Skeletal muscle satellite cell (primary cell): ENCODE measurements at regions not wholly inside any gene's neighbourhood (a gene's known extent, or its start where the extent isn't known, plus 50 kb on each side); places are given as distances from the start of the nearest gene placed in this dataset.
"Not testable (repeated sequence)": the region's sequence is repeated elsewhere in the genome, so short reads cannot be mapped to it uniquely, and the experiment has no call there.

ENCODE experiments used
- H3K27me3 ChIP-seq: 2 replicates; pipeline ENCODE4 v1.7.0; 2013; ENCODE audit warnings: low read length; ENCODE audit not compliant: control insufficient read depth, insufficient read depth
- H3K36me3 ChIP-seq: 2 replicates; pipeline ENCODE4 v1.7.0; 2013; ENCODE audit warnings: mild to moderate bottlenecking, control low read depth, low read length; ENCODE audit not compliant: insufficient read depth
- H3K4me1 ChIP-seq: 2 replicates; pipeline ENCODE4 v1.7.0; 2013; ENCODE audit warnings: low read length; ENCODE audit not compliant: control insufficient read depth, insufficient read depth
- H3K4me2 ChIP-seq: 2 replicates; pipeline ENCODE4 v1.7.0; 2013; ENCODE audit warnings: mild to moderate bottlenecking, low read length
- H3K4me3 ChIP-seq: 2 replicates; pipeline ENCODE4 v1.7.0; 2013; ENCODE audit warnings: low read length
- H3K9ac ChIP-seq: 2 replicates; pipeline ENCODE4 v1.7.0; 2013; ENCODE audit warnings: mild to moderate bottlenecking, low read depth, low read length, moderate library complexity
- H3K9me3 ChIP-seq: replicated peaks from 2 replicates; pipeline ENCODE4 v1.7.0; 2013; ENCODE audit warnings: mild to moderate bottlenecking, control low read depth, low read length

DNA sequence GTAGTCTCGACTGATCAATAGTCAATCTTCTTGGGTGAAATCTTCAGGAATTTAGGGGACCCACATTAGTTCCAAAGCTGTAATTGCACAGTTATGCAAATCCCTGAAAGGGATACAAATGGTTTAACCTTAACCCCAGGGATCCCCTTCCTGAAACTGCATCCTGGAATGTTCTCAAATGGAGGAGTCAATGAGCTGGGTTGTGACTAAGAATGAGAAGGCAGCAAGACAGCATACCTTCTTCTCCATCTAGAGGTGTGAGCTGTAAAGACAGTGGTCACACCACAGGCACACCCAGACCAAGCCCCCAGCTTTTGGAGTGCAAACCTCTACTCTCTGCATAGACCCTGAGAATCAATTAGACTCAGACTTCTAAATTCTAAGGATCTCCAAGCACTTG is 164.7 kb upstream of the MEIS1 start:
- Histone ChIP-seq H3K27me3 (peaks cover 4% of the 10 kb centered on the region), H3K9me3 (no peaks in the 10 kb centered on the region), H3K36me3 (no peaks in the 10 kb centered on the region), H3K9ac (no peak overlapping the region), H3K4me1 (no peaks in the 10 kb centered on the region), H3K4me2 (no peak overlapping the region), H3K4me3 (no peak overlapping the region)

DNA sequence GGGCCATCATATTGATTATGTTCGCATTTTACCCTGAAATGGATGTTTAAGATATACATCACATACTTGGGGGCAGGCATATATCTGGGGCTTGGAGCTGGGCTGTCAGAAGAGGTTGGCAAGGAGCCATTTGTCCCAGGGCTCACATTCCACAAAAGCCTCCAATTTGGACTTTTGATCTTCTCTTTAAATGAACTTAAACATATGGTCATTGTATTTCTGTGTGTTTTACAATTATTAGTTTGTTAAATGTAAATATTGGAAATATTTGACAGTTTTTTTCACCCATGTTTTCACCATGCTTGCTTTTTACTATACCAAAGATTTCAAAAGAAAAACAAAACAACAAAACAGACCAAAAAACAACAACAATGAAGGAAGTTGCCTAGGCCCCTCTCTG is 165.8 kb upstream of the MEIS1 start:
- no peak overlapping the region for H3K4me3 ChIP-seq
- H3K4me1 ChIP-seq: no peaks in the 10 kb centered on the region
- no peaks in the 10 kb centered on the region for H3K36me3 ChIP-seq
- peaks cover 4% of the 10 kb centered on the region for H3K27me3 ChIP-seq
- no peaks in the 10 kb centered on the region for H3K9me3 ChIP-seq
- no peak overlapping the region for H3K4me2 ChIP-seq
- H3K9ac ChIP-seq: no peak overlapping the region

DNA sequence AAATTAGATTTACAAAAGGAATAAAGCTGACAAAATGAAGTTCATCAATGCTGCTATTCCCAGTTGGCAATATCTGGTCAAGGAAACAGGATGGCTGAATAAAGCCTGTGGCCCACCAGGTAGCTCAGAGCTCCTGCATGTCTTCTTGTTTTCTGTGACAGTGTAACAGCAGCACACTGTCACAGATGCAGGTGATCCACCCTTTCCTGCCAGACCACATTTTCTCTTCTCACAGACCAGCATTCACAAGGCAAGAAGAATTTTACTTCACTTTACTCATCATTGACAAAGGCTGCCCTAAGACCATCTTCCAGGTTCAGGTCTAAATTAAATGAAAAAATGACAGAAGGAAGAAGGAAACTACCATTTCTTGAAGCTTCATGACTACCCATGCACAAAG is 166.2 kb upstream of the MEIS1 start:
- no peaks in the 10 kb centered on the region for H3K36me3 ChIP-seq
- no peaks in the 10 kb centered on the region for H3K9me3 ChIP-seq
- no peak overlapping the region for H3K4me2 ChIP-seq
- no peaks in the 10 kb centered on the region for H3K4me1 ChIP-seq
- H3K4me3 ChIP-seq: no peak overlapping the region
- H3K9ac ChIP-seq: no peak overlapping the region
- H3K27me3 ChIP-seq: peaks cover 4% of the 10 kb centered on the region

DNA sequence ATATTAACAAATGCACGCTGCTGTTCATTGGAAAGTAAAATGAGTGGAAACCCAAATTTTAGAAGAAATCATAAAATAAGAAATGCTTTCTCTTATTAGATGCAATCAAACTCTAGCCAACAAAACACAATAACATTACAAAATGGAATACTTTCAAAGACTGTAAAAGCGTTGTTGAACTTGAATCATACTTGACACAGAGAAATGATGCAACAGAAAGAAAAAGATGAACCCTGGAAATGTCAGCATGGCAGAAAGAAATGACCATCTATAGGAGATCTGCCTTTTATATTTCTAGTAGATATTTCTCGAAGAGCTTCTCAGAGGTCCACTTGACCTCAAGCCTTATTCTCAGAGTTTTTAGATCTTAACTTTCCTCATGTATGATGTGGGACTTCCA is 170.6 kb upstream of the MEIS1 start:
- no peak overlapping the region for H3K9ac ChIP-seq
- H3K4me3 ChIP-seq: no peak overlapping the region
- no peaks in the 10 kb centered on the region for H3K9me3 ChIP-seq
- H3K4me2 ChIP-seq: no peak overlapping the region
- no peaks in the 10 kb centered on the region for H3K27me3 ChIP-seq
- no peaks in the 10 kb centered on the region for H3K4me1 ChIP-seq
- no peaks in the 10 kb centered on the region for H3K36me3 ChIP-seq

DNA sequence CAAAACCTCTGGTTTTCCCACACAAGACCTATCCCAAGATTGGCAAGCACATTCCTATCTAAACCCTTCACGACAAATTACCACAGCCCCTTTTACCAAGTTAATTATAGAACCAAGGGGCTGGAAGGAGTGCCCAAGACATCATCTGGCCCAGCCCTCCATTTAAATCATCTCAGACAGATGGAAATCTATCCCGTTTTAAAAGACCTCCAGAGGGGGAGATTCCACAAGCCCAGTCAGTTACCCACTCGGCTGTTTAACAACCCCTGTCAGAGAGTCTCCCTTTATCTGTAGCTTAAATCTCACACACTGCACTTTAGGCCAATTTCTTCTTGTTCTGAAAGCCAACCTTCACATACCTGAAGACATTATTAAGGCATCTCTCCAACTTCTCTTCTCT is 179.1 kb upstream of the MEIS1 start:
- no peak overlapping the region for H3K4me3 ChIP-seq
- no peak overlapping the region for H3K9ac ChIP-seq
- no peaks in the 10 kb centered on the region for H3K27me3 ChIP-seq
- H3K4me2 ChIP-seq: no peak overlapping the region
- H3K9me3 ChIP-seq: no peaks in the 10 kb centered on the region
- H3K36me3 ChIP-seq: no peaks in the 10 kb centered on the region
- no peaks in the 10 kb centered on the region for H3K4me1 ChIP-seq

DNA sequence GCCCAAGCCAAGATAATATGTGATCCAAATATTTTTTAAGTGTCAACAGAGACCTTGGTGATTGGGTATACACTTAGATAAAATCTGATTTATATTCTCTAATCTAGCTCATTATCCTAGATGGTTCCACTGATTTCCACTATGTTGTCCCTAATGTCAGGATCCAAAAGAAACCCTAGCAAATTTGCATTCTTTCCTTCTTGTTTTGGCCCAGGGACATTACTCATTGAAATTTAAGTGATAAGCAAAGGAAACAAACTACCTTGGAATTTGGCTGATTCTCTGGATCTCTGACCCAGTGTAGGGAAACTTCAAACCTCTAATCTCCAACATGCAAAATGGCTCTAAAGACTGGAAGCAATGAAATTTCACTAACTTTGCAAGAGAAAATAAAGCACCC is 179.8 kb upstream of the MEIS1 start:
- Histone ChIP-seq H3K9ac (no peak overlapping the region), H3K27me3 (no peaks in the 10 kb centered on the region), H3K4me2 (no peak overlapping the region), H3K4me3 (no peak overlapping the region), H3K4me1 (no peaks in the 10 kb centered on the region), H3K36me3 (no peaks in the 10 kb centered on the region), H3K9me3 (no peaks in the 10 kb centered on the region)

DNA sequence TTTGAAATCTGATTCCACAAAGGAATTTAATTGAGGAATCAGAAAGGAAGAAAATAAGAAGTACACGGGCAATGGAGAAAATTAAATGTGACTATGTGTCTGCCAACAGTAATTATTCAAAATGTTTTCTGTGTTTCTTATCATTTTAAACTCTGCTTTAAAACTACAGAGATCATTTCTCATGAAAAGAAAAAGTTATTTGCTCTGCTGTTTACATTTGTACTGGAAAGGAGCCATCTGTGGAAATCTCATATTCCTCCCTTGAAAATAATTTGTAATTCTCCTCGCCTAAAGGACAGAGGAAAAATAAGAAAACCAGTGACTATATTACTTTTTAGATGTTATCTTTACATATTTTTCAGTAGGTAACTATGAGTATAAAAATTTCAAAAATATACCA is 181.9 kb upstream of the MEIS1 start:
- Histone ChIP-seq H3K4me1 (no peaks in the 10 kb centered on the region), H3K36me3 (no peaks in the 10 kb centered on the region)

DNA sequence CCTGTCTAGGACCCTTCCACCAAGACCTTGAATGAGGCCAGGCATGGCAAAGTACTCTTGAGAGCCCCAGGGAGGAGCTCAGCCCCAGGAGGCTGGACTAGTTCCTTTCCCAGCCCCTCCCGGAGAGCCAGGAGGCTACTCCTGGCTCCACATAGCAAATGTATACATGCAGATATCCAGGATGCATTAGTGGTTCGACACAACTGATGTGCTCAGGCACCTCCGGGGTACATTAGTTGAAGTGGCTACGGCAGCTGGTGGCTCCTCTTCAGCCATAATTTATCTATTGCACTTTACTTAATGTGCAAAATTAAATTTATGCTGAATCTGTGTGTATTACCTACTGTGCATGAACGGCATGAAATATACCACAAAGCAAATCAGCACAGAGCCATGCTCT is 182.8 kb upstream of the MEIS1 start:
- Histone ChIP-seq H3K9ac (no peak overlapping the region), H3K9me3 (no peaks in the 10 kb centered on the region), H3K4me1 (no peaks in the 10 kb centered on the region), H3K27me3 (no peaks in the 10 kb centered on the region), H3K36me3 (no peaks in the 10 kb centered on the region), H3K4me3 (no peak overlapping the region), H3K4me2 (no peak overlapping the region)

More for the DNA sequence above, 181.9 kb upstream of the MEIS1 start:
- no peaks in the 10 kb centered on the region for H3K9me3 ChIP-seq
- H3K9ac ChIP-seq: no peak overlapping the region
- no peak overlapping the region for H3K4me2 ChIP-seq
- H3K4me3 ChIP-seq: no peak overlapping the region
- H3K27me3 ChIP-seq: no peaks in the 10 kb centered on the region

DNA sequence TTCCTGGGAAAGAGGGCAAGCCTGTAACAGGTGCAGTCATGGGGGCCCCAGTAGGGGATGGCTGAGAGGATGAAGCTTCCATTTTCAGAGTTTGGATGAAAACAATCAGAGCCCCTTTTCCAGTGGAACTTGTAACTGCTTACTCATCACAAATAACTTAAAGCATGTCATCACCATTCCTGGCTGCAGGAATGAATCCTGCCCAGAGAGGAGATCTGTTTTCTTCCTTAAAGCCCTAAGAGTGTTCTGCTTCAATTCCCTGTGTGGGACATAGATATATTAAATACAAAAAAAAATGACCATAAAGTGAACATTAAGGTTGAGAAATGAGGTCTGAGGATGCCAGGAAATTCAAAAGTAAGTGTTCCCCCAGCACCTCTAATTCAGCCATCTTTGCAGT is 183.4 kb upstream of the MEIS1 start:
- H3K9ac ChIP-seq: no peak overlapping the region
- no peaks in the 10 kb centered on the region for H3K4me1 ChIP-seq
- no peak overlapping the region for H3K4me2 ChIP-seq
- H3K9me3 ChIP-seq: no peaks in the 10 kb centered on the region
- H3K4me3 ChIP-seq: no peak overlapping the region
- no peaks in the 10 kb centered on the region for H3K27me3 ChIP-seq
- no peaks in the 10 kb centered on the region for H3K36me3 ChIP-seq

DNA sequence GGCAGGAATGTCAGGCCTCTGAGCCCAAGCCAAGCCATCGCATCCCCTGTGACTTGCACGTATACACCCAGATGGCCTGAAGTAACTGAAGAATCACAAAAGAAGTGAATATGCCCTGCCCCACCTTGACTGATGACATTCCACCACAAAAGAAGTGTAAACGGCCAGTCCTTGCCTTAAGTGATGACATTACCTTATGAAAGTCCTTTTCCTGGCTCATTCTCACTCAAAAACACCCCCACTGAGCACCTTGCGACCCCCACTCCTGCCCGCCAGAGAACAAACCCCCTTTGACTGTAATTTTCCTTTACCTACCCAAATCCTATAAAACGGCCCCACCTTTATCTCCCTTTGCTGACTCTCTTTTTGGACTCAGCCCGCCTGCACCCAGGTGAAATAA is 185.8 kb upstream of the MEIS1 start:
- H3K4me1 ChIP-seq, H3K27me3 ChIP-seq, H3K4me2 ChIP-seq, H3K36me3 ChIP-seq, H3K4me3 ChIP-seq, H3K9ac ChIP-seq, H3K9me3 ChIP-seq: not testable (repeated sequence)

DNA sequence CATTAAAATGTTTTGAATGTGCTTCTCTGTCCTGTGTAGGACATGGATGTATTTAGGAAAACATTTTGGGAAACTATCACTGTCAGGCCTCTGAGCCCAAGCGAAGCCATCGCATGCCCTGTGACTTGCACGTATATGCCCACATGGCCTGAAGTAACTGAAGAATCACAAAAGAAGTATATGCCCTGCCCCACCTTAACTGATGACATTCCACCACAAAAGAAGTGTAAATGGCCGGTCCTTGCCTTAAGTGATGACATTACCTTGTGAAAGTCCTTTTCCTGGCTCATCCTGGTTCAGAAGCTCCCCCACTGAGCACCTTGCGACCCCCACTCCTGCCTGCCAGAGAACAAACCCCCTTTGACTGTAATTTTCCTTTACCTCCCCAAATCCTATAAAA is 191.1 kb upstream of the MEIS1 start:
- H3K4me1 ChIP-seq, H3K9me3 ChIP-seq, H3K36me3 ChIP-seq, H3K27me3 ChIP-seq, H3K9ac ChIP-seq, H3K4me3 ChIP-seq, H3K4me2 ChIP-seq: not testable (repeated sequence)

DNA sequence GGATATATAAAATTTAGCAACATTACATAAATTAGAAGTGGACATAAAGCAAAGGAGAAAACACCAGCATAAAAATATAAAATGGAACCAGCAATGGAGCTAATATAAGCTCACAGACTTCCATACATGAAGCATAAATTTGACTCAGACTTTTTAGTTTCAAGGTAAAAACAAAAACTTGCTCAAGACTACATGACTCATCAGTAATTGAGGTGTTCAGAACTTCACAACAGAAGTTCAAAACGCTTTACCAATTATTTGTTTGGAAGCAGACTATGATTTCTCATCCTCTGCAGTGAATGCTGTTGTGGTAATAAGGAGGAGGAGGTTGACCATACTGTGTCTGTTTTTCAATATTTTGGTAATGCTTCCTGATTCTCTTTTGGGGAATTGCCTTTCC is 192.0 kb upstream of the MEIS1 start:
- not testable (repeated sequence) for H3K9me3 ChIP-seq, H3K4me2 ChIP-seq, H3K4me1 ChIP-seq, H3K9ac ChIP-seq, H3K36me3 ChIP-seq, H3K4me3 ChIP-seq, H3K27me3 ChIP-seq
